Stimulated activated naive CD8-positive, alpha-beta T cell treated with anti-CD3 and anti-CD28 coated beads, Interleukin-15, Interleukin-2, amounts not matched to agents 100 U/mL and 50 U/mL, for 24 hours (primary cell): ENCODE measurements at regions not wholly inside any gene's neighbourhood (a gene's known extent, or its start where the extent isn't known, plus 50 kb on each side); places are given as distances from the start of the nearest gene placed in this dataset.

Experiments used
- ATAC-seq: fragments of 150-1000 bp; cut with Tn5 transposase; one replicate; pipeline ENCODE4 v1.10.0; 2021
- DNase-seq: peaks from one replicate; pipeline ENCODE4 v3.0.0; 2021

GRCh38 chr4:176631611-176632010 is 161.1 kb downstream of the VEGFC start:
- DNase-seq (no peak), ATAC-seq (no peak)
